Neural crest cell (in vitro differentiated cells): ENCODE measurements at regions not wholly inside any gene's neighbourhood (a gene's known extent, or its start where the extent isn't known, plus 50 kb on each side); places are given as distances from the start of the nearest gene placed in this dataset.

Experiments
- DNase-seq: peaks from one replicate; pipeline ENCODE4 v3.0.0; 2021; ENCODE audit warnings: low read depth, mixed read lengths, low spot score
- H3K27ac Mint-ChIP-seq: one replicate; pipeline ENCODE4 v1.8.0; 2021; ENCODE audit warnings: mild to moderate bottlenecking, mixed read lengths; ENCODE audit not compliant: unreplicated experiment
- H3K27me3 Mint-ChIP-seq: 2 replicates; pipeline ENCODE4 v1.8.0; 2021; ENCODE audit warnings: low read depth, mild to moderate bottlenecking, mixed read lengths
- H3K36me3 Mint-ChIP-seq: 2 replicates; pipeline ENCODE4 v1.8.0; 2021; ENCODE audit warnings: low read depth, mild to moderate bottlenecking, mixed read lengths
- H3K4me1 Mint-ChIP-seq: 2 replicates; pipeline ENCODE4 v1.8.0; 2021; ENCODE audit warnings: mixed read lengths
- H3K4me3 Mint-ChIP-seq: one replicate; pipeline ENCODE4 v1.8.0; 2021; ENCODE audit warnings: mild to moderate bottlenecking, mixed read lengths
- H3K9me3 Mint-ChIP-seq: 2 replicates; pipeline ENCODE4 v1.8.0; 2021; ENCODE audit warnings: mixed read lengths
- TF ChIP-seq, protein P1 (sequence below): fragments of 200-600 bp; sonication (generic); conservative IDR thresholded peaks from 2 replicates; pipeline ENCODE4 v1.5.0; 2021; ENCODE audit warnings: antibody characterized with exemption, mild to moderate bottlenecking

DNA sequence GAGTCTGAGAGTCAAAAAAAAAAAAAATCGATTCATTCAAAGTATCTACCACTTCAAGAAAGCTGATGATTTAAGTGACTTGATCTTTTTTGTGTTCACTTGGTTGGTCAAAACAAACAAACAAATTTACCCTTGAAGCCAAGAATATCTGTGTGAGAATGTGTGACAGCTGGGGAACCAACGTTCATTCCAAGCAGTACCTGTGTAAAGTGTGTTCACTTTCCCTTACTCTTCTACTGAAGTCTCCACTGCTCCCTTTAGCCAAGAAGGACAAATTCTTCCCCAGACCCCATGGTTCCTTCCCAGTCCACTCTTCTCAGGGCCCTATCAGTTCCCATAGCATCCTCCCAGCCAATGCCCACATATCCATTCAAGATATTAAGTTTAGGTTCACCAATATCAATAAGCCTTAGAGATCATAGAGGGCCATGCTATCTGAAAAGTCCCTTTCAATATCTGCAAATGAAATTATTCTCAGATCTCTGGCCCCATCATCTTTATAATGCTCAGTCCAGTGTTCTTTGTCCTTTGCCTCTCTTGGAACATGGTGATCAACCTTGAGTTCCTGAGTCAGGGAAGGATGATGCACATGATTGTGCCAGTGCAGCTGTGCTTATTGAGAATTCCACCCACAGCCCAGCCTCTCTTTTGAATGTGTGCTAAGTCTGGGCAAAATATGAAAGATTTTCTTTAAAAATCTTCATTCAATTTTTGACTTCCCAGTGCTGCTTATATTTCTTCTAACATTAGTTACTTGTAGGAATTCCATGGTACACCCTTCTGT, 82.8 kb upstream of the DTNA start:
- no peak overlapping the region for H3K27ac Mint-ChIP-seq
- no peaks in the 10 kb centered on the region for H3K27me3 Mint-ChIP-seq
- H3K36me3 Mint-ChIP-seq = no peaks in the 10 kb centered on the region

DNA sequence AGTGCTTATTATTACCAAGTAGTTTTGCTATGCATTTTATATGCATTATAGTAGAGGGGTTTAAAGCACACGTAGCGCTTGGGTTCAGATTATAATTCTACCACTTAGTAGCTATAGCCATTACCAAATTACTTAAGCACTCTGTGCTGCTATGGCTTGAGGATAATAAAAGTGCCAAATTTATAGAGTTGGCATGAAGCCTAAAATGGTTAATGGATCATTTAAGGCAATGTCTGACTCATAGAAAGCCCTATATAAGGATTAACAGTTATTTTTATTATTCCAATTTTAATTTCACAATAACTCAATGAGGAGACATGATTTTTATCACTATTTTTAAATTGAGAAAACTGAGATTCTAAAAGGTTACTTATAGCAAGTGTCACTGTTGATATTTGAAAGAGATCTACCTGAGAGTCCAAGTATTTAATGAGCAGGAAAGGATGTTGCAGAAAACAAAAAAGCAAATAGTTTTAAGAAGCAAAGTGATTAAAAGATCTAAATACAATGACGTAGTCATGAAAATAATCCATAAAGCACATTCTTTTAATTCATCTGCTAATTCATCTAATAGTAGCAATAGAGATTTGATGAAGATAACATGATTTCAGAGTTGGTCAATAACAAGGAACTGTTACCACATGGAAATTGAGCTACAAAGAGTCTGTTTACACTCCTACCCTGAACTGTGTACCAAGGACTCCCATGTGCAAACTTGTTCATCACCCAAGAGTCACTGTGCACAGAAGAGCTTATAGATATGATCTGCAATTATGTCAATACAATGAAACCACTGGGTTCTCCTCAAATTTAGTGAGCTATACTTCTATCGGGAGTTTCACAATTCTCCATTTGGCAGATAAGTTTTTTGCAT, 78.8 kb upstream of the DTNA start:
- H3K4me1 Mint-ChIP-seq = no peaks in the 10 kb centered on the region

More for the DNA sequence above, 82.8 kb upstream of the DTNA start:
- H3K9me3 Mint-ChIP-seq = no peaks in the 10 kb centered on the region
- H3K4me3 Mint-ChIP-seq = no peak overlapping the region
- no peak for DNase-seq
- no peaks in the 10 kb centered on the region for H3K4me1 Mint-ChIP-seq
- TF ChIP-seq, protein P1, sequence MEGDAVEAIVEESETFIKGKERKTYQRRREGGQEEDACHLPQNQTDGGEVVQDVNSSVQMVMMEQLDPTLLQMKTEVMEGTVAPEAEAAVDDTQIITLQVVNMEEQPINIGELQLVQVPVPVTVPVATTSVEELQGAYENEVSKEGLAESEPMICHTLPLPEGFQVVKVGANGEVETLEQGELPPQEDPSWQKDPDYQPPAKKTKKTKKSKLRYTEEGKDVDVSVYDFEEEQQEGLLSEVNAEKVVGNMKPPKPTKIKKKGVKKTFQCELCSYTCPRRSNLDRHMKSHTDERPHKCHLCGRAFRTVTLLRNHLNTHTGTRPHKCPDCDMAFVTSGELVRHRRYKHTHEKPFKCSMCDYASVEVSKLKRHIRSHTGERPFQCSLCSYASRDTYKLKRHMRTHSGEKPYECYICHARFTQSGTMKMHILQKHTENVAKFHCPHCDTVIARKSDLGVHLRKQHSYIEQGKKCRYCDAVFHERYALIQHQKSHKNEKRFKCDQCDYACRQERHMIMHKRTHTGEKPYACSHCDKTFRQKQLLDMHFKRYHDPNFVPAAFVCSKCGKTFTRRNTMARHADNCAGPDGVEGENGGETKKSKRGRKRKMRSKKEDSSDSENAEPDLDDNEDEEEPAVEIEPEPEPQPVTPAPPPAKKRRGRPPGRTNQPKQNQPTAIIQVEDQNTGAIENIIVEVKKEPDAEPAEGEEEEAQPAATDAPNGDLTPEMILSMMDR = no peak

DNA sequence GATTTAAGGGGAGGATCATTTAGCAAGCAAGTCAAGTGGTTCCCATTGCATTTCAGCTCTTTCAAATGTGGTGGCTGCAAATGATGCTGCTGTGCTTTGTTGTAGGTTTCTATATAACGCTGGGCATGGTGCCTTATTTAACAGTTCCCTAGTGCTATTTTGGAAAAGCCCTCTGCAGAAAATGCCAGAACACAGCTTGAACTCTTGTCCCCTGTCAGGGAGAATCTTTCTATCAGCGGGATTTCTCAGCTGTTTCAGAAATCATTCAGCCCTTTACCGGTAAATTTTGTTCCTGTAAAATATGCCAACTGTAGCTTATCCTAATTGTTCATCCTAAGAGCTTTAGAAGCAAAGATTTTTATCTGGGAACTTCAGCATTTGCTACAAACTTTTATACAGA, 77.8 kb upstream of the DTNA start:
- Mint-ChIP-seq H3K36me3 (no peaks in the 10 kb centered on the region), H3K27me3 (no peaks in the 10 kb centered on the region), H3K4me1 (no peaks in the 10 kb centered on the region), H3K27ac (no peak overlapping the region), H3K9me3 (no peaks in the 10 kb centered on the region), H3K4me3 (no peak overlapping the region)
- DNase-seq = no peak
- TF ChIP-seq, protein P1 = no peak

More for the DNA sequence above, 78.8 kb upstream of the DTNA start:
- no peaks in the 10 kb centered on the region for H3K27me3 Mint-ChIP-seq
- DNase-seq = no peak
- TF ChIP-seq, protein P1 = no peak
- H3K4me3 Mint-ChIP-seq = no peak overlapping the region
- no peaks in the 10 kb centered on the region for H3K36me3 Mint-ChIP-seq
- H3K27ac Mint-ChIP-seq = no peak overlapping the region
- no peaks in the 10 kb centered on the region for H3K9me3 Mint-ChIP-seq

DNA sequence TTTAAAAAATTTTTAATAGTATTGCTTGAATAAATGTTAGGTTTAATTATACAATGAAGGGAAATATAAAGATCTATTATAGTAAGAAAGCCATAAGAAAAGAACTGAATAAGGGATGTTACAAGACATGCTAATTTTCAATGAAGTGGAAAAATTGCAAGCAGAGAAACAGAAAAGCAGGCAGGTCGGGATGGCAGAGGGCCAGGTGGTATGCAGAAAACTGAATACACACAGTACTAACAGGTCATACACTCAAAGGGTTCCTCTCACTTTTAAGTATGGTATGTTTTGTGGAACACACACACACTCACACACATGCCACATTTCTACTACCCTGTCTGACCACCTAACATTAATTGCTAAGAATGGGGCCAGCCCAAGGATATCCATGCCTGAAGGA, 76.7 kb upstream of the DTNA start:
- no peaks in the 10 kb centered on the region for H3K9me3 Mint-ChIP-seq
- H3K27me3 Mint-ChIP-seq = no peaks in the 10 kb centered on the region
- H3K4me3 Mint-ChIP-seq = no peak overlapping the region
- DNase-seq = no peak
- H3K36me3 Mint-ChIP-seq = no peaks in the 10 kb centered on the region
- H3K27ac Mint-ChIP-seq = no peak overlapping the region
- H3K4me1 Mint-ChIP-seq = no peaks in the 10 kb centered on the region
- TF ChIP-seq, protein P1 = no peak

DNA sequence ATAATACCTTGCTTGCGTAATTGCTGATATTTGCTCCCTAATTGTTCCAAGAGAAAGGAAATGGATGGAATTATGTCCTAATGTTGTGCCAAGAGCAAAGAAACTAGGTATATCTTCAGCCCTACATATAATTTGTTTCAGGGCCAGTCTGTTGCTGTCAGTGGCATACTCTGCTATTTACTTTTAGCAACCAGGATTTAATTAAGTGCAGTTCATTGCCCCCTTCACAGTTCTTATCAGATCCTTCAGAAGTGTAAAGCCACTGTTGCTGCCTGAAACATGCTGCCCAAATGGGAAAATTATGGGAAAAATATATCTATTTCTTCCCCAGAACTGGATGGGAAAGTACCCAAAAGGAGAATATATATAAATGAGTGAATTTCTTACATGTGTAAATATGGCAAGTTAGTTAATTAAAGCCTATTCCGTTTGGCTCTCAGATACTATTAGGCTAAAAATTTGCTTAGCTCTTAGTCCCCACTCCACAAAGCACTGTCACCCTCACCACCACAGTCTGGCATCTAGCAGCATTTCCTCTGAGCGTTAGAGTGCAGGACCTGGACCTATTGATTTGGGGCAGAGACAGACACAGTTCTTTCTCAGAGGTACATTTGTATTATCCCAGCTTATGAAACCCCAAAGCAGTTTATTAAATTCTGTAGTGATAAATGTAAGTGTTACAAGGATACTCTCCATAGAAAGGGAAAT, 72.8 kb upstream of the DTNA start:
- Mint-ChIP-seq H3K4me1 (peaks cover 4% of the 10 kb centered on the region), H3K27ac (no peak overlapping the region), H3K9me3 (no peaks in the 10 kb centered on the region), H3K36me3 (no peaks in the 10 kb centered on the region), H3K27me3 (no peaks in the 10 kb centered on the region), H3K4me3 (no peak overlapping the region)
- no peak for DNase-seq
- TF ChIP-seq, protein P1 = no peak
